HepG2 (cell line): ENCODE measurements at regions not wholly inside any gene's neighbourhood (a gene's known extent, or its start where the extent isn't known, plus 50 kb on each side); places are given as distances from the start of the nearest gene placed in this dataset.
"Not testable (repeated sequence)": the region's sequence is repeated elsewhere in the genome, so short reads cannot be mapped to it uniquely, and the experiment has no call there.

Source experiments
- EP300 ChIP-seq, 3 experiments: sonication (generic) in 1 of 3; formaldehyde crosslinking in 1 of 3; IDR thresholded peaks; 2 replicates each; pipeline versions ENCODE4 v1.5.1 to v1.6.1; 2011 to 2020; ENCODE audit warnings: low read depth in 2 of 3, low read length in 2 of 3, borderline replicate concordance in 1 of 3, improper control_type of control experiment in 1 of 3, mild to moderate bottlenecking in 1 of 3, missing genetic modification reagents in 1 of 3, moderate library complexity in 1 of 3
- POLR2A ChIP-seq, 2 experiments: IDR thresholded peaks; 2 replicates each; pipeline ENCODE4 v1.6.1; 2011; ENCODE audit warnings: low read depth in 2 of 2, low read length in 2 of 2, mild to moderate bottlenecking in 1 of 2, moderate library complexity in 1 of 2; ENCODE audit not compliant: insufficient read depth in 1 of 2
- RAD51 ChIP-seq: fragments of 450-650 bp; IDR thresholded peaks from 2 replicates; pipeline ENCODE4 v1.6.1; 2016; ENCODE audit warnings: borderline replicate concordance
- SMC3 ChIP-seq: IDR thresholded peaks from 2 replicates; pipeline ENCODE4 v1.6.1; 2011; ENCODE audit warnings: low read length, improper control_type of control experiment
- TCF7 ChIP-seq: sonication (generic); IDR thresholded peaks from 2 replicates; pipeline ENCODE4 v1.6.1; 2016; ENCODE audit warnings: antibody characterized with exemption, low read depth
- ZNF501 ChIP-seq: sonication (generic); formaldehyde crosslinking; IDR thresholded peaks from 2 replicates; pipeline ENCODE4 v1.5.1; 2020; ENCODE audit warnings: mild to moderate bottlenecking, moderate library complexity, missing genetic modification reagents
- ZNF678 ChIP-seq: sonication (generic); formaldehyde crosslinking; IDR thresholded peaks from 2 replicates; pipeline ENCODE4 v1.4.0; 2020; ENCODE audit warnings: mild to moderate bottlenecking, missing genetic modification reagents
- TF ChIP-seq, protein P1 (sequence below): sonication (generic); formaldehyde crosslinking; IDR thresholded peaks from 2 replicates; pipeline ENCODE4 v1.8.0; 2022; ENCODE audit warnings: mild to moderate bottlenecking, missing genetic modification reagents, borderline replicate concordance
- TF ChIP-seq, protein P2 (sequence below): sonication (generic); formaldehyde crosslinking; conservative IDR thresholded peaks from 2 replicates; pipeline ENCODE4 v1.4.0; 2020; ENCODE audit warnings: missing genetic modification reagents
- TF ChIP-seq, protein P3 (sequence below): sonication (generic); formaldehyde crosslinking; IDR thresholded peaks from 2 replicates; pipeline ENCODE4 v1.5.0; 2020; ENCODE audit warnings: mild to moderate bottlenecking, missing genetic modification reagents, moderate library complexity

DNA sequence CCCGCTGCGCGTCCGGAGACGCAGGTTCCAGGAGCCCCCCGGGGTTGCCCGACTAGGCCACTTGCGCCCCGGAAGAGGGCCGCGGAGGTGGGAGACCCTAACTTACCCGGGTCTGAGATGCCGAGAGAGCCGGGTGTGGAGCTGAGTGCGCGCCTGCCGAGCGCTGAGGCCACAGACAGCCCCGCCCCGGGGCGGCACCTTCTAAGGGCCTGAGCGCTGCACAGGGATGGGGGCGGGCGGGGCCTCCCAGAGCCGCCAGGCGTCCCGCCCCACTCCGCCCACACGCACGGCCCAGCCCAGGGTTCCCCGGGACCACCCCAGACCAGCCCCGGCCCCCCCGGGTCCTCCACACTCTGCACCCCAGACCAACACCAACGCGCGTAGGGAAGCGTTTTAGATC lies 2692.0 kb upstream of the TPTE start:
- TF ChIP-seq ZNF501 (CRISPR knock-in tag); SMC3; POLR2A (IDR thresholded peaks at IDR 0.05; ENCODE audit: insufficient read depth in 1 of 2, low read depth in 2 of 2, low read length in 2 of 2); TCF7; RAD51; ZNF678; EP300 (IDR thresholded peaks at IDR 0.05; ENCODE audit: low read depth in 2 of 2, low read length in 2 of 2); EP300 (CRISPR knock-in tag; IDR thresholded peaks at IDR 0.05; ENCODE audit: borderline replicate concordance): not testable (repeated sequence)
- TF ChIP-seq, protein P1, sequence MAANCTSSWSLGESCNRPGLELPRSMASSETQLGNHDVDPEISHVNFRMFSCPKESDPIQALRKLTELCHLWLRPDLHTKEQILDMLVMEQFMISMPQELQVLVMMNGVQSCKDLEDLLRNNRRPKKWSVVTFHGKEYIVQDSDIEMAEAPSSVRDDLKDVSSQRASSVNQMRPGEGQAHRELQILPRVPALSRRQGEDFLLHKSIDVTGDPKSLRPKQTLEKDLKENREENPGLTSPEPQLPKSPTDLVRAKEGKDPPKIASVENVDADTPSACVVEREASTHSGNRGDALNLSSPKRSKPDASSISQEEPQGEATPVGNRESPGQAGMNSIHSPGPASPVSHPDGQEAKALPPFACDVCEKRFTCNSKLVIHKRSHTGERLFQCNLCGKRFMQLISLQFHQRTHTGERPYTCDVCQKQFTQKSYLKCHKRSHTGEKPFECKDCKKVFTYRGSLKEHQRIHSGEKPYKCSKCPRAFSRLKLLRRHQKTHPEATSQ: not testable (repeated sequence)
- TF ChIP-seq, protein P2, sequence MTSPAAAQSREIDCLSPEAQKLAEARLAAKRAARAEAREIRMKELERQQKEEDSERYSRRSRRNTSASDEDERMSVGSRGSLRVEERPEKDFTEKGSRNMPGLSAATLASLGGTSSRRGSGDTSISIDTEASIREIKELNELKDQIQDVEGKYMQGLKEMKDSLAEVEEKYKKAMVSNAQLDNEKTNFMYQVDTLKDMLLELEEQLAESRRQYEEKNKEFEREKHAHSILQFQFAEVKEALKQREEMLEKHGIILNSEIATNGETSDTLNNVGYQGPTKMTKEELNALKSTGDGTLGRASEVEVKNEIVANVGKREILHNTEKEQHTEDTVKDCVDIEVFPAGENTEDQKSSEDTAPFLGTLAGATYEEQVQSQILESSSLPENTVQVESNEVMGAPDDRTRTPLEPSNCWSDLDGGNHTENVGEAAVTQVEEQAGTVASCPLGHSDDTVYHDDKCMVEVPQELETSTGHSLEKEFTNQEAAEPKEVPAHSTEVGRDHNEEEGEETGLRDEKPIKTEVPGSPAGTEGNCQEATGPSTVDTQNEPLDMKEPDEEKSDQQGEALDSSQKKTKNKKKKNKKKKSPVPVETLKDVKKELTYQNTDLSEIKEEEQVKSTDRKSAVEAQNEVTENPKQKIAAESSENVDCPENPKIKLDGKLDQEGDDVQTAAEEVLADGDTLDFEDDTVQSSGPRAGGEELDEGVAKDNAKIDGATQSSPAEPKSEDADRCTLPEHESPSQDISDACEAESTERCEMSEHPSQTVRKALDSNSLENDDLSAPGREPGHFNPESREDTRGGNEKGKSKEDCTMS (CRISPR knock-in tag): not testable (repeated sequence)
- TF ChIP-seq, protein P3, sequence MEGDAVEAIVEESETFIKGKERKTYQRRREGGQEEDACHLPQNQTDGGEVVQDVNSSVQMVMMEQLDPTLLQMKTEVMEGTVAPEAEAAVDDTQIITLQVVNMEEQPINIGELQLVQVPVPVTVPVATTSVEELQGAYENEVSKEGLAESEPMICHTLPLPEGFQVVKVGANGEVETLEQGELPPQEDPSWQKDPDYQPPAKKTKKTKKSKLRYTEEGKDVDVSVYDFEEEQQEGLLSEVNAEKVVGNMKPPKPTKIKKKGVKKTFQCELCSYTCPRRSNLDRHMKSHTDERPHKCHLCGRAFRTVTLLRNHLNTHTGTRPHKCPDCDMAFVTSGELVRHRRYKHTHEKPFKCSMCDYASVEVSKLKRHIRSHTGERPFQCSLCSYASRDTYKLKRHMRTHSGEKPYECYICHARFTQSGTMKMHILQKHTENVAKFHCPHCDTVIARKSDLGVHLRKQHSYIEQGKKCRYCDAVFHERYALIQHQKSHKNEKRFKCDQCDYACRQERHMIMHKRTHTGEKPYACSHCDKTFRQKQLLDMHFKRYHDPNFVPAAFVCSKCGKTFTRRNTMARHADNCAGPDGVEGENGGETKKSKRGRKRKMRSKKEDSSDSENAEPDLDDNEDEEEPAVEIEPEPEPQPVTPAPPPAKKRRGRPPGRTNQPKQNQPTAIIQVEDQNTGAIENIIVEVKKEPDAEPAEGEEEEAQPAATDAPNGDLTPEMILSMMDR (CRISPR knock-in tag): not testable (repeated sequence)
